ENCODE measurements at regions not wholly inside any gene's neighbourhood (a gene's known extent, or its start where the extent isn't known, plus 50 kb on each side); places are given as distances from the start of the nearest gene placed in this dataset.

GRCh38 chr2:60095202-60095815 is 458.1 kb downstream of the BCL11A start:
- TF ChIP-seq CTCF (IDR thresholded peaks at IDR 0.05) (no peak), POLR2A (IDR thresholded peaks at IDR 0.05) (no peak)
